Activated CD4-positive, alpha-beta T cell treated with anti-CD3 and anti-CD28 coated beads, Interleukin-2, amount 50 U/mL, for 16 hours (primary cell): ENCODE measurements at regions not wholly inside any gene's neighbourhood (a gene's known extent, or its start where the extent isn't known, plus 50 kb on each side); places are given as distances from the start of the nearest gene placed in this dataset.
"Not testable (repeated sequence)": the region's sequence is repeated elsewhere in the genome, so short reads cannot be mapped to it uniquely, and the experiment has no call there.

ENCODE experiments used
- DNase-seq: peaks from one replicate; pipeline ENCODE4 v3.0.0-alpha.2; 2020

GRCh38 chr2:111320965-111321364, 200.3 kb downstream of the BCL2L11 start:
- DNase-seq, result peak; percentile 12

GRCh38 chr2:111323384-111323783, 202.7 kb downstream of the BCL2L11 start:
- DNase-seq, result not testable (repeated sequence)

GRCh38 chr2:111327726-111328125, 207.0 kb downstream of the BCL2L11 start:
- DNase-seq, result not testable (repeated sequence)

- DNase-seq, result not testable (repeated sequence)
These were observed 208.6 kb downstream of the BCL2L11 start for GRCh38 chr2:111329309-111329708.

- not testable (repeated sequence) for DNase-seq
These were observed 210.5 kb downstream of the BCL2L11 start for GRCh38 chr2:111331099-111331724.

- not testable (repeated sequence) for DNase-seq
These were observed 214.7 kb downstream of the BCL2L11 start for GRCh38 chr2:111335220-111335907.

GRCh38 chr2:111338474-111338873, 217.8 kb downstream of the BCL2L11 start:
- not testable (repeated sequence) for DNase-seq

GRCh38 chr2:111339476-111339875, 218.8 kb downstream of the BCL2L11 start:
- not testable (repeated sequence) for DNase-seq

- DNase-seq, result not testable (repeated sequence)
These were observed 223.9 kb downstream of the BCL2L11 start for GRCh38 chr2:111344590-111344989.

- not testable (repeated sequence) for DNase-seq
These were observed 224.7 kb downstream of the BCL2L11 start for GRCh38 chr2:111345439-111345838.

GRCh38 chr2:111346018-111346930, 225.6 kb downstream of the BCL2L11 start:
- DNase-seq, result not testable (repeated sequence)

- DNase-seq, result not testable (repeated sequence)
These were observed 227.0 kb downstream of the BCL2L11 start for GRCh38 chr2:111347695-111348094.

- not testable (repeated sequence) for DNase-seq
These were observed 227.6 kb downstream of the BCL2L11 start for GRCh38 chr2:111348316-111348715.

GRCh38 chr2:111355022-111355817, 234.5 kb downstream of the BCL2L11 start:
- not testable (repeated sequence) for DNase-seq

GRCh38 chr2:111355823-111356511, 235.3 kb downstream of the BCL2L11 start:
- DNase-seq, result not testable (repeated sequence)

- not testable (repeated sequence) for DNase-seq
These were observed 235.9 kb downstream of the BCL2L11 start for GRCh38 chr2:111356512-111357031.

GRCh38 chr2:111365986-111366640, 245.4 kb downstream of the BCL2L11 start:
- DNase-seq, result not testable (repeated sequence)

GRCh38 chr2:111366641-111367029, 245.9 kb downstream of the BCL2L11 start:
- not testable (repeated sequence) for DNase-seq

GRCh38 chr2:111367080-111367479, 246.4 kb downstream of the BCL2L11 start:
- not testable (repeated sequence) for DNase-seq

GRCh38 chr2:111367871-111368270, 247.2 kb downstream of the BCL2L11 start:
- DNase-seq, result not testable (repeated sequence)

GRCh38 chr2:111368288-111368687, 247.6 kb downstream of the BCL2L11 start:
- DNase-seq, result not testable (repeated sequence)
